IgD-negative memory B cell (primary cell): ENCODE measurements at regions not wholly inside any gene's neighbourhood (a gene's known extent, or its start where the extent isn't known, plus 50 kb on each side); places are given as distances from the start of the nearest gene placed in this dataset.

Experiments used
- H3K27ac Mint-ChIP-seq, 3 donors: one replicate each; pipeline ENCODE4 v1.8.0; 2020 to 2022; ENCODE audit warnings: mild to moderate bottlenecking in 3 of 3, mixed read lengths in 3 of 3, moderate library complexity in 1 of 3
- H3K27me3 Mint-ChIP-seq: one replicate; pipeline ENCODE4 v1.8.0; 2021; ENCODE audit warnings: mixed read lengths
- H3K36me3 Mint-ChIP-seq: one replicate; pipeline ENCODE4 v1.8.0; 2020; ENCODE audit warnings: mild to moderate bottlenecking, mixed read lengths
- H3K4me1 Mint-ChIP-seq, 3 donors: one replicate each; pipeline ENCODE4 v1.8.0; 2020 to 2022; ENCODE audit warnings: mixed read lengths in 3 of 3, mild to moderate bottlenecking in 1 of 3
- H3K4me3 Mint-ChIP-seq, 4 donors: one replicate each; pipeline ENCODE4 v1.8.0; 2020 to 2022; ENCODE audit warnings: mild to moderate bottlenecking in 4 of 4, mixed read lengths in 4 of 4, moderate library complexity in 3 of 4
- H3K9me3 Mint-ChIP-seq, 3 donors: one replicate each; pipeline ENCODE4 v1.8.0; 2020 to 2021; ENCODE audit warnings: mixed read lengths in 3 of 3, mild to moderate bottlenecking in 1 of 3

- no peak overlapping the region for H3K27ac Mint-ChIP-seq
- no peaks in the 10 kb centered on the region for H3K36me3 Mint-ChIP-seq
- H3K9me3 Mint-ChIP-seq = no peaks in the 10 kb centered on the region
- H3K27me3 Mint-ChIP-seq = no peaks in the 10 kb centered on the region
- no peak overlapping the region for H3K4me3 Mint-ChIP-seq
- no peaks in the 10 kb centered on the region for H3K4me1 Mint-ChIP-seq
Observed at GRCh38 chr7:35998481-35998880, 154.6 kb upstream of the EEPD1 start.

- H3K27me3 Mint-ChIP-seq = no peaks in the 10 kb centered on the region
- peaks cover 0 to 2% (median 0%) of the 10 kb centered on the region in 3 donors for H3K4me1 Mint-ChIP-seq
- no peaks in the 10 kb centered on the region for H3K9me3 Mint-ChIP-seq
- no peak overlapping the region for H3K4me3 Mint-ChIP-seq
- no peaks in the 10 kb centered on the region for H3K36me3 Mint-ChIP-seq
- H3K27ac Mint-ChIP-seq = no peak overlapping the region
Observed at GRCh38 chr7:36001546-36001945, 151.5 kb upstream of the EEPD1 start.

- H3K4me3 Mint-ChIP-seq = no peak overlapping the region
- H3K36me3 Mint-ChIP-seq = no peaks in the 10 kb centered on the region
- no peak overlapping the region for H3K27ac Mint-ChIP-seq
- H3K9me3 Mint-ChIP-seq = no peaks in the 10 kb centered on the region
- H3K27me3 Mint-ChIP-seq = no peaks in the 10 kb centered on the region
- H3K4me1 Mint-ChIP-seq = peaks cover 0 to 2% (median 2%) of the 10 kb centered on the region in 3 donors
Observed at GRCh38 chr7:36002900-36003299, 150.2 kb upstream of the EEPD1 start.

GRCh38 chr7:36003343-36003742 is 149.7 kb upstream of the EEPD1 start:
- Mint-ChIP-seq H3K4me1 (peaks cover 0 to 2% (median 2%) of the 10 kb centered on the region in 3 donors), H3K9me3 (no peaks in the 10 kb centered on the region), H3K4me3 (no peak overlapping the region), H3K27ac (no peak overlapping the region), H3K27me3 (no peaks in the 10 kb centered on the region), H3K36me3 (no peaks in the 10 kb centered on the region)

GRCh38 chr7:36005293-36005692 is 147.8 kb upstream of the EEPD1 start:
- Mint-ChIP-seq H3K27me3 (peaks cover 2% of the 10 kb centered on the region), H3K36me3 (no peaks in the 10 kb centered on the region), H3K9me3 (peaks cover 0 to under 1% (median 0%) of the 10 kb centered on the region in 3 donors), H3K4me3 (no peak overlapping the region), H3K27ac (no peak overlapping the region), H3K4me1 (peaks cover 0 to 2% (median 2%) of the 10 kb centered on the region in 3 donors)

- peaks cover 0 to 2% (median 2%) of the 10 kb centered on the region in 3 donors for H3K4me1 Mint-ChIP-seq
- H3K36me3 Mint-ChIP-seq = no peaks in the 10 kb centered on the region
- peaks cover 2% of the 10 kb centered on the region for H3K27me3 Mint-ChIP-seq
- no peak overlapping the region for H3K4me3 Mint-ChIP-seq
- H3K9me3 Mint-ChIP-seq = peaks cover 0 to 2% (median 0%) of the 10 kb centered on the region in 3 donors
- no peak overlapping the region for H3K27ac Mint-ChIP-seq
Observed at GRCh38 chr7:36005876-36006275, 147.2 kb upstream of the EEPD1 start.

GRCh38 chr7:36006636-36007229 is 146.3 kb upstream of the EEPD1 start:
- Mint-ChIP-seq H3K36me3 (no peaks in the 10 kb centered on the region), H3K4me1 (peaks cover 0 to 2% (median 2%) of the 10 kb centered on the region in 3 donors), H3K27me3 (peaks cover 4% of the 10 kb centered on the region), H3K4me3 (no peak overlapping the region), H3K9me3 (peaks cover 0 to 2% (median 0%) of the 10 kb centered on the region in 3 donors), H3K27ac (no peak overlapping the region)

- Mint-ChIP-seq H3K4me3 (no peak overlapping the region), H3K27ac (peak overlapping the region in 1 of 3 donors; percentile 78)
Observed at GRCh38 chr7:36010656-36011587, 142.1 kb upstream of the EEPD1 start.

GRCh38 chr7:36011588-36011965 is 141.5 kb upstream of the EEPD1 start:
- H3K27me3 Mint-ChIP-seq = peaks cover 4% of the 10 kb centered on the region
- no peak overlapping the region for H3K4me3 Mint-ChIP-seq
- no peak overlapping the region for H3K27ac Mint-ChIP-seq
- H3K4me1 Mint-ChIP-seq = peaks cover 0 to 2% (median 0%) of the 10 kb centered on the region in 3 donors
- peaks cover 0 to 3% (median 2%) of the 10 kb centered on the region in 3 donors for H3K9me3 Mint-ChIP-seq
- H3K36me3 Mint-ChIP-seq = no peaks in the 10 kb centered on the region

More at GRCh38 chr7:36010656-36011587, 142.1 kb upstream of the EEPD1 start:
- peaks cover 4% of the 10 kb centered on the region for H3K27me3 Mint-ChIP-seq
- H3K36me3 Mint-ChIP-seq = no peaks in the 10 kb centered on the region
- peaks cover 0 to 2% (median 0%) of the 10 kb centered on the region in 3 donors for H3K4me1 Mint-ChIP-seq
- peaks cover 0 to 3% (median 2%) of the 10 kb centered on the region in 3 donors for H3K9me3 Mint-ChIP-seq

- Mint-ChIP-seq H3K27ac (no peak overlapping the region), H3K4me3 (no peak overlapping the region), H3K36me3 (no peaks in the 10 kb centered on the region), H3K9me3 (peaks cover 0 to 3% (median 2%) of the 10 kb centered on the region in 3 donors), H3K4me1 (no peaks in the 10 kb centered on the region), H3K27me3 (peaks cover 4% of the 10 kb centered on the region)
Observed at GRCh38 chr7:36013246-36014014, 139.6 kb upstream of the EEPD1 start.

- H3K36me3 Mint-ChIP-seq = no peaks in the 10 kb centered on the region
- H3K4me1 Mint-ChIP-seq = no peaks in the 10 kb centered on the region
- H3K27me3 Mint-ChIP-seq = peaks cover 3% of the 10 kb centered on the region
- no peak overlapping the region for H3K4me3 Mint-ChIP-seq
- peaks cover 0 to 3% (median 2%) of the 10 kb centered on the region in 3 donors for H3K9me3 Mint-ChIP-seq
- H3K27ac Mint-ChIP-seq = no peak overlapping the region
Observed at GRCh38 chr7:36014961-36015360, 138.1 kb upstream of the EEPD1 start.

- Mint-ChIP-seq H3K9me3 (peaks cover 0 to 3% (median 0%) of the 10 kb centered on the region in 3 donors), H3K27me3 (peaks cover 3% of the 10 kb centered on the region), H3K36me3 (no peaks in the 10 kb centered on the region), H3K4me3 (no peak overlapping the region), H3K4me1 (no peaks in the 10 kb centered on the region), H3K27ac (no peak overlapping the region)
Observed at GRCh38 chr7:36015733-36016132, 137.3 kb upstream of the EEPD1 start.

GRCh38 chr7:36016648-36017047 is 136.4 kb upstream of the EEPD1 start:
- Mint-ChIP-seq H3K4me1 (no peaks in the 10 kb centered on the region), H3K4me3 (no peak overlapping the region), H3K36me3 (no peaks in the 10 kb centered on the region), H3K27me3 (peaks cover 1% of the 10 kb centered on the region), H3K27ac (no peak overlapping the region), H3K9me3 (peaks cover 0 to 3% (median 0%) of the 10 kb centered on the region in 3 donors)

- Mint-ChIP-seq H3K9me3 (peaks cover 0 to 3% (median 0%) of the 10 kb centered on the region in 3 donors), H3K4me3 (no peak overlapping the region), H3K27ac (no peak overlapping the region), H3K27me3 (peaks cover 1% of the 10 kb centered on the region), H3K4me1 (no peaks in the 10 kb centered on the region), H3K36me3 (no peaks in the 10 kb centered on the region)
Observed at GRCh38 chr7:36017111-36017510, 135.9 kb upstream of the EEPD1 start.
